PC-3 (cell line): ENCODE measurements at regions not wholly inside any gene's neighbourhood (a gene's known extent, or its start where the extent isn't known, plus 50 kb on each side); places are given as distances from the start of the nearest gene placed in this dataset.

Source experiments
- ATAC-seq: fragments of 200-7000 bp; cut with Tn5 transposase; 2 replicates; pipeline ENCODE4 v1.9.1; 2020; ENCODE audit warnings: mild to moderate bottlenecking, moderate library complexity
- BruUV-seq: library from RNA; stranded (reverse); fragments of 400-500 nt; replicated peaks from 2 replicates; lab custom pipeline; 2021; lab: Mats Ljungman, UMichigan
- CTCF ChIA-PET: fragments of 300-600 bp; sonication (Branson Sonifier 250); formaldehyde crosslinking; loops from one replicate; lab custom pipeline; 2022; ENCODE audit warnings: antibody characterized with exemption; lab: Charles Lee
- POLR2A ChIA-PET: fragments of 300-600 bp; sonication (Branson Sonifier 250); formaldehyde crosslinking; loops from one replicate; lab custom pipeline; 2022; ENCODE audit warnings: antibody characterized with exemption; ENCODE audit not compliant: unreplicated experiment; lab: Charles Lee
- DNase-seq: peaks from one replicate; pipeline ENCODE4 v3.0.0-alpha.2; 2015
- H2AFZ ChIP-seq: fragments of 300-600 bp; sonication (generic); 2 replicates; pipeline ENCODE4 v1.6.0; 2016; ENCODE audit warnings: antibody characterized with exemption, low read length
- H3F3A ChIP-seq: fragments of 300-600 bp; sonication (generic); one replicate; pipeline ENCODE4 v1.6.0; 2017; ENCODE audit warnings: antibody characterized with exemption, low read length, control low read depth, mild to moderate bottlenecking; ENCODE audit not compliant: unreplicated experiment
- H3K27ac ChIP-seq: fragments of 300-600 bp; sonication (generic); 2 replicates; pipeline ENCODE4 v1.5.1; 2016; ENCODE audit warnings: mild to moderate bottlenecking, low read length
- H3K27me3 ChIP-seq: fragments of 300-600 bp; sonication (generic); 2 replicates; pipeline ENCODE4 v1.6.1; 2016; ENCODE audit warnings: low read length, mixed read lengths
- H3K36me3 ChIP-seq: fragments of 300-600 bp; sonication (generic); 2 replicates; pipeline ENCODE4 v1.6.1; 2016; ENCODE audit warnings: low read depth, mixed run types, low read length, mixed read lengths
- H3K4me1 ChIP-seq: fragments of 300-600 bp; sonication (generic); 2 replicates; pipeline ENCODE4 v1.5.1; 2016; ENCODE audit warnings: low read length; ENCODE audit not compliant: insufficient read depth
- H3K4me2 ChIP-seq: fragments of 300-600 bp; sonication (generic); 2 replicates; pipeline ENCODE4 v1.6.0; 2016; ENCODE audit warnings: low read length
- H3K4me3 ChIP-seq: fragments of 300-600 bp; sonication (generic); 2 replicates; pipeline ENCODE4 v1.5.1; 2016; ENCODE audit warnings: mild to moderate bottlenecking, low read length, mixed read lengths
- H3K79me2 ChIP-seq: fragments of 300-600 bp; sonication (generic); 2 replicates; pipeline ENCODE4 v1.6.1; 2017; ENCODE audit warnings: low read length, mixed read lengths
- H3K9ac ChIP-seq: fragments of 300-600 bp; sonication (generic); 2 replicates; pipeline ENCODE4 v1.6.0; 2016; ENCODE audit warnings: mild to moderate bottlenecking, low read length
- H3K9me2 ChIP-seq: fragments of 300-600 bp; sonication (generic); replicated peaks from 2 replicates; pipeline ENCODE4 v1.6.1; 2016; ENCODE audit warnings: mixed run types, low read length, mixed read lengths
- H3K9me3 ChIP-seq: fragments of 300-600 bp; sonication (generic); 2 replicates; pipeline ENCODE4 v1.6.1; 2016; ENCODE audit warnings: low read length, mixed read lengths
- H4K20me1 ChIP-seq: fragments of 300-600 bp; sonication (generic); 2 replicates; pipeline ENCODE4 v1.6.1; 2016; ENCODE audit warnings: low read length, mixed read lengths
- CTCF ChIP-seq: fragments of 300-600 bp; sonication (generic); conservative IDR thresholded peaks from 2 replicates; pipeline ENCODE4 v1.5.1; 2017; ENCODE audit warnings: antibody characterized with exemption, low read depth, mild to moderate bottlenecking, low read length
- EZH2 ChIP-seq: fragments of 300-600 bp; sonication (generic); IDR thresholded peaks from one replicate; pipeline ENCODE4 v1.6.1; 2017; ENCODE audit warnings: antibody characterized with exemption, mild to moderate bottlenecking, low read length; ENCODE audit not compliant: unreplicated experiment
- EZH2phosphoT487 ChIP-seq: fragments of 300-600 bp; sonication (generic); IDR thresholded peaks from 2 replicates; pipeline ENCODE4 v1.6.1; 2018; ENCODE audit warnings: mild to moderate bottlenecking, antibody characterized with exemption, low read length, borderline replicate concordance
- intact Hi-C: fragments of 100-400 bp; cut with micrococcal nuclease; formaldehyde crosslinking; loops from 2 replicates; pipeline ENCODE4 v1.9.0; 2023

GRCh38 chr13:74187564-74187963 is 53.4 kb upstream of the KLF12 start:
- ChIA-PET CTCF (no interaction called here), POLR2A (no interaction called here)
- H3K36me3 ChIP-seq = no peaks in the 10 kb centered on the region
- H4K20me1 ChIP-seq = no peaks in the 10 kb centered on the region
- no peak overlapping the region for H2AFZ ChIP-seq
- intact Hi-C loops = no loop called here
- H3K27me3 ChIP-seq = no peaks in the 10 kb centered on the region
- ATAC-seq (peak; percentile 98), DNase-seq (peak; percentile 89)
- no peaks in the 10 kb centered on the region for H3K9me2 ChIP-seq
- no peaks in the 10 kb centered on the region for H3K79me2 ChIP-seq
- H3K27ac ChIP-seq = peak overlapping the region; percentile 45
- H3K4me2 ChIP-seq = no peak overlapping the region
- no peak overlapping the region for H3K9ac ChIP-seq
- H3K9me3 ChIP-seq = no peaks in the 10 kb centered on the region
- no TSS peak for BruUV-seq
- H3K4me3 ChIP-seq = no peak overlapping the region
- peaks cover 6% of the 10 kb centered on the region for H3K4me1 ChIP-seq
- TF ChIP-seq EZH2 (no peak), EZH2phosphoT487 (no peak), CTCF (no peak)
- no peaks in the 10 kb centered on the region for H3F3A ChIP-seq

GRCh38 chr13:74184283-74184682 is 50.1 kb upstream of the KLF12 start:
- no peak overlapping the region for H3K27ac ChIP-seq
- CTCF ChIA-PET = no interaction called here
- ATAC-seq (no peak), DNase-seq (no peak)
- no peaks in the 10 kb centered on the region for H3K9me2 ChIP-seq
- no peaks in the 10 kb centered on the region for H3F3A ChIP-seq
- H3K4me3 ChIP-seq = no peak overlapping the region
- H3K4me1 ChIP-seq = peaks cover 6% of the 10 kb centered on the region
- no peak overlapping the region for H2AFZ ChIP-seq
- no peaks in the 10 kb centered on the region for H4K20me1 ChIP-seq
- H3K27me3 ChIP-seq = no peaks in the 10 kb centered on the region
- no peak overlapping the region for H3K4me2 ChIP-seq
- intact Hi-C loops = loop anchor here (1.0 kb wide), 1 partner anchor 34 kb away; no protein-coding TSS in a partner anchor
- no peak overlapping the region for H3K9ac ChIP-seq
- H3K9me3 ChIP-seq = no peaks in the 10 kb centered on the region
- no TSS peak for BruUV-seq
- no peak for TF ChIP-seq CTCF
- no peak for TF ChIP-seq EZH2
- TF ChIP-seq EZH2phosphoT487 = no peak
- POLR2A ChIA-PET = interaction anchor here (0.6 to 0.7 kb wide), 2 partner anchors 19 to 282 kb away, joined by 5 to 12 read pairs; no protein-coding TSS in a partner anchor
- no peaks in the 10 kb centered on the region for H3K79me2 ChIP-seq
- no peaks in the 10 kb centered on the region for H3K36me3 ChIP-seq
